ENCODE measurements at regions not wholly inside any gene's neighbourhood (a gene's known extent, or its start where the extent isn't known, plus 50 kb on each side); places are given as distances from the start of the nearest gene placed in this dataset.

GRCh38 chr1:65514041-65514440, 93.6 kb downstream of the LEPR start:
- WGBS = 27% methylated on average over 2 of the region's 2 CpGs
- TF ChIP-seq ATF3 (IDR thresholded peaks at IDR 0.05) = no peak
- peak; percentile 62 for TF ChIP-seq FOXA2 (IDR thresholded peaks at IDR 0.05)
- TF ChIP-seq CTCF (IDR thresholded peaks at IDR 0.05; ENCODE audit: low read depth, low read length, missing input control) = no peak
- TF ChIP-seq RAD21 (IDR thresholded peaks at IDR 0.05) = peak; percentile 28 to 60
- TF ChIP-seq REST (IDR thresholded peaks at IDR 0.05) = peak; percentile 48
- TF ChIP-seq RXRA (IDR thresholded peaks at IDR 0.05) = peak; percentile 62 to 66
- peak; percentile 85 for TF ChIP-seq HNF4G (IDR thresholded peaks at IDR 0.05)
- TF ChIP-seq ZBTB33 (IDR thresholded peaks at IDR 0.05) = peak; percentile 56
- TF ChIP-seq JUND (IDR thresholded peaks at IDR 0.05) = peak in 1 of 2 donors; percentile 43
- TF ChIP-seq HNF4A (conservative IDR thresholded peaks at IDR 0.05) = peak; percentile 92 to 94
- TF ChIP-seq NR2F2 (IDR thresholded peaks at IDR 0.05) = no peak
- TF ChIP-seq SP1 (IDR thresholded peaks at IDR 0.05) = peak; percentile 79
- no peak for TF ChIP-seq EGR1 (IDR thresholded peaks at IDR 0.05; ENCODE audit: low read depth in 2 of 2)
- TF ChIP-seq MAX (IDR thresholded peaks at IDR 0.05) = peak; percentile 60
- peak; percentile 35 for TF ChIP-seq TAF1 (conservative IDR thresholded peaks at IDR 0.05)
- peak; percentile 37 for TF ChIP-seq FOXA1 (IDR thresholded peaks at IDR 0.05)
- peak; percentile 70 for TF ChIP-seq YY1 (IDR thresholded peaks at IDR 0.05)
- no peak for TF ChIP-seq GABPA (IDR thresholded peaks at IDR 0.05 in 1 of 2, conservative IDR thresholded peaks at IDR 0.05 in 1 of 2)
- no peak overlapping the region for H3K4me3 ChIP-seq (ENCODE audit: low read depth in 1 of 3, low read length in 3 of 3)
- peaks cover 9 to 29% (median 21%) of the 10 kb centered on the region in 4 donors for H3K4me1 ChIP-seq (ENCODE audit: control insufficient read depth in 4 of 4, insufficient read depth in 4 of 4, low read length in 3 of 4)
- no peaks in the 10 kb centered on the region for H3K36me3 ChIP-seq (ENCODE audit: control insufficient read depth in 4 of 4, insufficient read depth in 3 of 4, low read depth in 1 of 4, low read length in 3 of 4)
- no peak overlapping the region for H3K9ac ChIP-seq (ENCODE audit: low read depth in 1 of 2, low read length in 2 of 2)
- H3K9me3 ChIP-seq (ENCODE audit: control insufficient read depth in 4 of 4, low read length in 3 of 4) = no peaks in the 10 kb centered on the region
- H3K27ac ChIP-seq (ENCODE audit: low read depth in 1 of 2, low read length in 2 of 2) = peak overlapping the region; percentile 87 to 88
- DNase-seq (ENCODE audit: low spot score) = no peak
- H3K27me3 ChIP-seq (ENCODE audit: control insufficient read depth in 4 of 4, insufficient read depth in 4 of 4, low read length in 3 of 4) = no peaks in the 10 kb centered on the region
